Body of pancreas (tissue), 4 donors: ENCODE measurements at regions not wholly inside any gene's neighbourhood (a gene's known extent, or its start where the extent isn't known, plus 50 kb on each side); places are given as distances from the start of the nearest gene placed in this dataset.
"Not testable (repeated sequence)": the region's sequence is repeated elsewhere in the genome, so short reads cannot be mapped to it uniquely, and the experiment has no call there.

Source experiments
- ATAC-seq: fragments of 150-250 bp; one replicate; pipeline ENCODE4 v1.9.1; 2016
- DNase-seq, 4 donors: peaks; one replicate each; pipeline ENCODE4 v3.0.0-alpha.2; 2019
- H3K27ac ChIP-seq, 4 donors: fragments of 200-600 bp; sonication (generic); 1 replicate in 3 of 4; 2 replicates in 1 of 4; pipeline versions ENCODE4 v1.5.1 to v1.6.1; 2016 to 2019; ENCODE audit warnings: mild to moderate bottlenecking in 1 of 4, mixed read lengths in 1 of 4, moderate library complexity in 1 of 4
- H3K27me3 ChIP-seq, 2 donors: fragments of 200-600 bp; sonication (generic); one replicate each; pipeline ENCODE4 v1.6.0; 2016; ENCODE audit warnings: mild to moderate bottlenecking in 1 of 2
- H3K36me3 ChIP-seq, 2 donors: fragments of 200-600 bp; sonication (generic); replicated peaks in 1 of 2; 2 replicates each; pipeline ENCODE4 v1.5.1; 2016; ENCODE audit warnings: low read depth in 2 of 2; ENCODE audit not compliant: insufficient read depth in 1 of 2
- H3K4me1 ChIP-seq: fragments of 200-600 bp; sonication (generic); one replicate; pipeline ENCODE4 v1.6.0; 2016
- H3K4me3 ChIP-seq, 2 donors: fragments of 200-600 bp; sonication (generic); 1 replicate in 1 of 2; 2 replicates in 1 of 2; pipeline ENCODE4 v1.5.1; 2016 to 2019
- H3K9me3 ChIP-seq, 3 donors: fragments of 200-600 bp; sonication (generic); 1 replicate in 2 of 3; 2 replicates in 1 of 3; pipeline ENCODE4 v1.5.1; 2016
- CTCF ChIP-seq, 7 experiments: fragments of 450-650 bp in 4 of 7; fragments of 200-600 bp in 3 of 7; sonication (generic) in 3 of 7; IDR thresholded peaks; one replicate each; pipeline ENCODE4 v1.5.1; 2016 to 2019; ENCODE audit warnings: antibody characterized with exemption in 7 of 7
- POLR2A ChIP-seq, 3 donors: fragments of 450-650 bp; IDR thresholded peaks; one replicate each; pipeline ENCODE4 v1.6.1; 2016; ENCODE audit warnings: antibody characterized with exemption in 3 of 3, mild to moderate bottlenecking in 2 of 3
- WGBS, 2 donors: methylation state at CpG; one replicate each; pipeline ENCODE4 v1.1.5; 2017; 5-methylcytosine and 5-hydroxymethylcytosine counted together
- intact Hi-C: fragments of 100-400 bp; cut with DNase I; formaldehyde crosslinking; loops from one replicate; pipeline ENCODE4 v1.15.1; 2023

GRCh38 chr4:131339137-131339536, 1810.0 kb upstream of the PCDH10 start:
- Histone ChIP-seq H3K27me3 (no peaks in the 10 kb centered on the region), H3K27ac (no peak overlapping the region), H3K36me3 (no peaks in the 10 kb centered on the region), H3K4me3 (no peak overlapping the region), H3K4me1 (no peaks in the 10 kb centered on the region), H3K9me3 (no peaks in the 10 kb centered on the region)
- WGBS, 2 donors: 57 to 63% methylated on average over 2 of the region's 2 CpGs
- ATAC-seq (no peak), DNase-seq (no peak)
- intact Hi-C loops: no loop called here
- TF ChIP-seq CTCF (IDR thresholded peaks at IDR 0.05): no peak
- no peak for TF ChIP-seq POLR2A (IDR thresholded peaks at IDR 0.05)

- no peak overlapping the region for H3K4me3 ChIP-seq
- DNase-seq (no peak), ATAC-seq (no peak)
- H3K9me3 ChIP-seq: no peaks in the 10 kb centered on the region
- no peak overlapping the region for H3K27ac ChIP-seq
- H3K27me3 ChIP-seq: no peaks in the 10 kb centered on the region
- 62 to 69% methylated on average over 2 of the region's 2 CpGs for WGBS, 2 donors
- H3K4me1 ChIP-seq: no peaks in the 10 kb centered on the region
- intact Hi-C loops: no loop called here
- no peaks in the 10 kb centered on the region for H3K36me3 ChIP-seq
- TF ChIP-seq CTCF (IDR thresholded peaks at IDR 0.05): no peak
- TF ChIP-seq POLR2A (IDR thresholded peaks at IDR 0.05): no peak
These were observed 1804.3 kb upstream of the PCDH10 start for GRCh38 chr4:131344761-131345160.

GRCh38 chr4:131347816-131348215, 1801.3 kb upstream of the PCDH10 start:
- ATAC-seq: no peak
- intact Hi-C loops: no loop called here
- Histone ChIP-seq H3K36me3 (no peaks in the 10 kb centered on the region), H3K27me3 (no peaks in the 10 kb centered on the region), H3K4me3 (no peak overlapping the region), H3K27ac (no peak overlapping the region), H3K9me3 (no peaks in the 10 kb centered on the region), H3K4me1 (no peaks in the 10 kb centered on the region)
- DNase-seq: no peak
- 20 to 23% methylated on average over 2 of the region's 2 CpGs for WGBS, 2 donors
- TF ChIP-seq POLR2A (IDR thresholded peaks at IDR 0.05): no peak
- TF ChIP-seq CTCF (IDR thresholded peaks at IDR 0.05): no peak

GRCh38 chr4:131348263-131348662, 1800.8 kb upstream of the PCDH10 start:
- intact Hi-C loops: no loop called here
- WGBS, 2 donors: 45 to 46% methylated on average over 2 of the region's 2 CpGs

GRCh38 chr4:131352371-131352770, 1796.7 kb upstream of the PCDH10 start:
- WGBS, 2 donors: 90 to 92% methylated on average over 19 of the region's 19 CpGs
- not testable (repeated sequence) for DNase-seq

More at GRCh38 chr4:131348263-131348662, 1800.8 kb upstream of the PCDH10 start:
- no peak overlapping the region for H3K4me3 ChIP-seq
- H3K36me3 ChIP-seq: no peaks in the 10 kb centered on the region
- H3K9me3 ChIP-seq: no peaks in the 10 kb centered on the region
- TF ChIP-seq CTCF (IDR thresholded peaks at IDR 0.05) (no peak), POLR2A (IDR thresholded peaks at IDR 0.05) (no peak)
- H3K27ac ChIP-seq: no peak overlapping the region
- DNase-seq: no peak
- ATAC-seq: no peak
- no peaks in the 10 kb centered on the region for H3K4me1 ChIP-seq
- H3K27me3 ChIP-seq: no peaks in the 10 kb centered on the region

More at GRCh38 chr4:131352371-131352770, 1796.7 kb upstream of the PCDH10 start:
- H3K4me3 ChIP-seq, intact Hi-C loops, H3K36me3 ChIP-seq, H3K9me3 ChIP-seq, H3K27me3 ChIP-seq, H3K27ac ChIP-seq, ATAC-seq, H3K4me1 ChIP-seq: not testable (repeated sequence)
